ENCODE measurements at regions not wholly inside any gene's neighbourhood (a gene's known extent, or its start where the extent isn't known, plus 50 kb on each side); places are given as distances from the start of the nearest gene placed in this dataset.

DNA sequence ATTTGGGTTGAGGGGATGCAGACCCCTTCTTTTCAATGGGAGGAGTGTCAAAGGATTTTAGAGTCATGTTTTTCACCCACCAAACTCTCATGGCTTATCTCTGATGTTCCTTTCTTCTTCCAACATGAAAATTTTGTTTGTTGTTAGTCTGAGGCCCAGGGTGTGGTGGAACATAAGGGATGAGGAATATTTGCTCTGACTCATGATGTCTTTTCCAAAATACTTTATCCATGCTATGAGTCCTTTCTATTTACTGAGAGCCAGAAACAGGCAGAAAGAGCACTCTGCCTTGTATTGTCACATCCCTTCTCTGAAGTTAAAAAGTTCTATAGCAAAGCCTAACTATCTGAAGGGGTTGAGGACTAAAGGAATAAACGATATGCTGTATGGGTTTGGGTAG is 61.6 kb upstream of the GYPA start:
- TF ChIP-seq CTCF (IDR thresholded peaks at IDR 0.05; ENCODE audit: low read depth, low read length, missing input control): no peak
- no peak for TF ChIP-seq RXRA (IDR thresholded peaks at IDR 0.05)
- no peak for TF ChIP-seq FOXA2 (IDR thresholded peaks at IDR 0.05)
- no peak for TF ChIP-seq GABPA (IDR thresholded peaks at IDR 0.05 in 1 of 2, conservative IDR thresholded peaks at IDR 0.05 in 1 of 2)
- TF ChIP-seq HNF4G (IDR thresholded peaks at IDR 0.05): no peak
- no peak for TF ChIP-seq TAF1 (conservative IDR thresholded peaks at IDR 0.05)
- no peak for TF ChIP-seq JUND (IDR thresholded peaks at IDR 0.05)
- TF ChIP-seq ZBTB33 (IDR thresholded peaks at IDR 0.05): no peak
- TF ChIP-seq EGR1 (IDR thresholded peaks at IDR 0.05; ENCODE audit: low read depth in 2 of 2): no peak
- no peak for TF ChIP-seq REST (IDR thresholded peaks at IDR 0.05)
- TF ChIP-seq RAD21 (IDR thresholded peaks at IDR 0.05): no peak
- TF ChIP-seq, protein P1, sequence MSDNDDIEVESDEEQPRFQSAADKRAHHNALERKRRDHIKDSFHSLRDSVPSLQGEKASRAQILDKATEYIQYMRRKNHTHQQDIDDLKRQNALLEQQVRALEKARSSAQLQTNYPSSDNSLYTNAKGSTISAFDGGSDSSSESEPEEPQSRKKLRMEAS (IDR thresholded peaks at IDR 0.05): no peak
- no peak for TF ChIP-seq FOXA1 (IDR thresholded peaks at IDR 0.05)

Measured in liver (tissue), 3 donors.